IMR-90 (cell line): ENCODE measurements at regions not wholly inside any gene's neighbourhood (a gene's known extent, or its start where the extent isn't known, plus 50 kb on each side); places are given as distances from the start of the nearest gene placed in this dataset.

ENCODE experiments used
- ATAC-seq: fragments of 200-7000 bp; cut with Tn5 transposase; 2 replicates; pipeline ENCODE4 v1.9.1; 2020; ENCODE audit warnings: low read depth, mild to moderate bottlenecking, moderate library complexity
- BruUV-seq: library from RNA; stranded (reverse); fragments of 400-500 nt; replicated peaks from 2 replicates; lab custom pipeline; 2021; lab: Mats Ljungman, UMichigan
- CTCF ChIA-PET: fragments of 300-600 bp; formaldehyde crosslinking; extraction: SDS; loops from one replicate; lab custom pipeline; 2021; ENCODE audit warnings: antibody characterized with exemption; lab: Yijun Ruan, JAX
- POLR2A ChIA-PET: fragments of 300-600 bp; sonication (Branson Sonifier 250); formaldehyde crosslinking; loops from one replicate; lab custom pipeline; 2022; ENCODE audit warnings: antibody characterized with exemption; ENCODE audit not compliant: unreplicated experiment; lab: Charles Lee
- DNase-seq: peaks from one replicate; pipeline ENCODE4 v3.0.0; 2013
- H2AFZ ChIP-seq: replicated peaks from 2 replicates; pipeline ENCODE3; 2013; ENCODE audit warnings: low read length, mild to moderate bottlenecking; ENCODE audit not compliant: poor library complexity
- H2AK5ac ChIP-seq: 2 replicates; pipeline ENCODE4 v1.6.1; 2013; ENCODE audit warnings: low read depth, low read length, inconsistent platforms
- H2AK9ac ChIP-seq: replicated peaks from 2 replicates; pipeline ENCODE3; 2013; ENCODE audit warnings: mild to moderate bottlenecking, low read depth, low read length, moderate library complexity; ENCODE audit not compliant: poor library complexity
- H2BK120ac ChIP-seq: 2 replicates; pipeline ENCODE4 v1.6.1; 2013; ENCODE audit warnings: low read depth, low read length, inconsistent platforms
- H2BK15ac ChIP-seq: 3 replicates; pipeline ENCODE4 v1.6.1; 2013; ENCODE audit warnings: low read depth, low read length, inconsistent platforms
- H2BK20ac ChIP-seq: 2 replicates; pipeline ENCODE4 v1.6.1; 2013; ENCODE audit warnings: low read depth, mild to moderate bottlenecking, inconsistent platforms, low read length, moderate library complexity
- H2BK5ac ChIP-seq: 2 replicates; pipeline ENCODE4 v1.6.1; 2013; ENCODE audit warnings: mild to moderate bottlenecking, low read depth, low read length, inconsistent platforms; ENCODE audit not compliant: poor library complexity, severe bottlenecking
- H3K14ac ChIP-seq: replicated peaks from 2 replicates; pipeline ENCODE4 v1.6.1; 2013; ENCODE audit warnings: low read depth, low read length, inconsistent platforms
- H3K18ac ChIP-seq: 2 replicates; pipeline ENCODE4 v1.6.1; 2013; ENCODE audit warnings: low read depth, low read length, control low read depth
- H3K23ac ChIP-seq: 2 replicates; pipeline ENCODE4 v1.6.1; 2013; ENCODE audit warnings: low read depth, low read length, inconsistent platforms
- H3K27ac ChIP-seq: 2 replicates; pipeline ENCODE4 v1.5.1; 2013; ENCODE audit warnings: mild to moderate bottlenecking, control low read depth, low read length; ENCODE audit not compliant: insufficient read depth
- H3K27me3 ChIP-seq: 2 replicates; pipeline ENCODE4 v1.6.1; 2013; ENCODE audit warnings: low read length; ENCODE audit not compliant: control insufficient read depth, insufficient read depth
- H3K36me3 ChIP-seq: 2 replicates; pipeline ENCODE4 v1.6.1; 2013; ENCODE audit warnings: low read length, mixed read lengths; ENCODE audit not compliant: control insufficient read depth, insufficient read depth
- H3K4ac ChIP-seq: 2 replicates; pipeline ENCODE4 v1.6.1; 2013; ENCODE audit warnings: low read depth, low read length, inconsistent platforms
- H3K4me1 ChIP-seq: 2 replicates; pipeline ENCODE4 v1.6.1; 2013; ENCODE audit warnings: low read length, mixed read lengths; ENCODE audit not compliant: control insufficient read depth, insufficient read depth
- H3K4me2 ChIP-seq: 2 replicates; pipeline ENCODE4 v1.6.1; 2013; ENCODE audit warnings: low read depth, mild to moderate bottlenecking, control low read depth, low read length, moderate library complexity
- H3K4me3 ChIP-seq: 2 replicates; pipeline ENCODE4 v1.5.1; 2013; ENCODE audit warnings: low read depth, mild to moderate bottlenecking, control low read depth, low read length, moderate library complexity; ENCODE audit not compliant: insufficient read depth
- H3K56ac ChIP-seq: 2 replicates; pipeline ENCODE4 v1.6.1; 2013; ENCODE audit warnings: low read length, inconsistent platforms; ENCODE audit not compliant: insufficient read depth; ENCODE audit errors: extremely low read depth
- H3K79me1 ChIP-seq, 2 experiments: 2 replicates each; pipeline ENCODE4 v1.6.1; 2013; ENCODE audit warnings: low read length in 2 of 2, inconsistent platforms in 1 of 2, low read depth in 1 of 2
- H3K9ac ChIP-seq: 2 replicates; pipeline ENCODE4 v1.6.1; 2013; ENCODE audit warnings: low read depth, low read length, control low read depth
- H3K9me1 ChIP-seq: 2 replicates; pipeline ENCODE4 v1.6.1; 2013; ENCODE audit warnings: low read length, inconsistent platforms; ENCODE audit not compliant: insufficient read depth
- H3K9me3 ChIP-seq: 2 replicates; pipeline ENCODE4 v1.6.1; 2013; ENCODE audit warnings: low read length; ENCODE audit not compliant: control insufficient read depth, insufficient read depth
- H4K20me1 ChIP-seq: 2 replicates; pipeline ENCODE4 v1.6.1; 2013; ENCODE audit warnings: low read length, inconsistent platforms; ENCODE audit not compliant: insufficient read depth
- H4K5ac ChIP-seq: 2 replicates; pipeline ENCODE4 v1.6.1; 2013; ENCODE audit warnings: mild to moderate bottlenecking, low read depth, low read length, control low read depth
- H4K8ac ChIP-seq, 2 experiments: 2 replicates each; pipeline ENCODE4 v1.6.1; 2013; ENCODE audit warnings: low read depth in 2 of 2, low read length in 2 of 2, control low read depth in 1 of 2, inconsistent platforms in 1 of 2
- H4K91ac ChIP-seq: 2 replicates; pipeline ENCODE4 v1.6.1; 2013; ENCODE audit warnings: low read depth, low read length, inconsistent platforms; ENCODE audit not compliant: insufficient read depth
- BHLHE40 ChIP-seq: fragments of 150-350 bp; IDR thresholded peaks from 2 replicates; pipeline ENCODE4 v1.6.1; 2016; ENCODE audit warnings: mild to moderate bottlenecking, low read depth, low read length
- CEBPB ChIP-seq: IDR thresholded peaks from 2 replicates; pipeline ENCODE4 v1.6.1; 2012; ENCODE audit warnings: low read depth, low read length, improper control_type of control experiment
- CHD1 ChIP-seq: IDR thresholded peaks from 2 replicates; pipeline ENCODE4 v1.6.1; 2012; ENCODE audit warnings: low read depth, low read length, improper control_type of control experiment
- CTCF ChIP-seq: conservative IDR thresholded peaks from 2 replicates; pipeline ENCODE4 v1.5.1; 2012; ENCODE audit warnings: mild to moderate bottlenecking, low read depth, low read length, improper control_type of control experiment
- FOS ChIP-seq: fragments of 150-350 bp; IDR thresholded peaks from 2 replicates; pipeline ENCODE4 v1.6.1; 2016; ENCODE audit warnings: low read depth, low read length
- MAFK ChIP-seq: IDR thresholded peaks from 2 replicates; pipeline ENCODE4 v1.6.1; 2012; ENCODE audit warnings: low read depth, low read length, improper control_type of control experiment
- MAZ ChIP-seq: IDR thresholded peaks from 2 replicates; pipeline ENCODE4 v1.6.1; 2012; ENCODE audit warnings: low read depth, mild to moderate bottlenecking, low read length, improper control_type of control experiment, moderate library complexity, borderline replicate concordance
- NFE2L2 ChIP-seq: fragments of 150-350 bp; IDR thresholded peaks from 2 replicates; pipeline ENCODE4 v1.6.1; 2016; ENCODE audit warnings: low read depth, mild to moderate bottlenecking, low read length
- POLR2A ChIP-seq: IDR thresholded peaks from 2 replicates; pipeline ENCODE4 v1.6.1; 2012; ENCODE audit warnings: mild to moderate bottlenecking, low read depth, low read length
- RAD21 ChIP-seq: IDR thresholded peaks from 2 replicates; pipeline ENCODE4 v1.6.1; 2012; ENCODE audit warnings: low read length, improper control_type of control experiment
- RCOR1 ChIP-seq: IDR thresholded peaks from 2 replicates; pipeline ENCODE4 v1.6.1; 2012; ENCODE audit warnings: mild to moderate bottlenecking, low read length, improper control_type of control experiment; ENCODE audit not compliant: insufficient replicate concordance
- RFX5 ChIP-seq: IDR thresholded peaks from 2 replicates; pipeline ENCODE4 v1.8.0; 2012; ENCODE audit warnings: low read depth, mild to moderate bottlenecking, low read length, moderate library complexity
- SMC3 ChIP-seq: fragments of 150-350 bp; IDR thresholded peaks from 2 replicates; pipeline ENCODE4 v1.6.1; 2016; ENCODE audit warnings: low read depth, mild to moderate bottlenecking, antibody characterized with exemption, low read length, moderate library complexity
- USF2 ChIP-seq: fragments of 150-350 bp; IDR thresholded peaks from 2 replicates; pipeline ENCODE4 v1.6.1; 2017; ENCODE audit warnings: mild to moderate bottlenecking, antibody characterized with exemption, low read length, low read depth
- WGBS, 2 experiments: methylation state at CpG; one replicate each; pipeline versions ENCODE4 v1.1.5 to v1.1.7; 2013; ENCODE audit warnings: missing lambda C conversion rate in 2 of 2; ENCODE audit not compliant: insufficient read length in 1 of 2; ENCODE audit errors: extremely low coverage in 2 of 2; 5-methylcytosine and 5-hydroxymethylcytosine counted together
- dilution Hi-C: fragments of 300-500 bp; cut with HindIII; formaldehyde crosslinking; loops from one replicate; pipeline ENCODE4 v1.14.3; 2018; ENCODE audit warnings: low sequenced_read_pairs; ENCODE audit not compliant: unreplicated experiment
- in situ Hi-C: fragments of 300-500 bp; cut with MboI; formaldehyde crosslinking; loops from 3 replicates; pipeline ENCODE4 v1.14.3; 2019; ENCODE audit warnings: low sequenced_read_pairs, inconsistent platforms, mixed read lengths
- intact Hi-C: fragments of 100-400 bp; cut with micrococcal nuclease; formaldehyde crosslinking; loops from 2 replicates; pipeline ENCODE4 v1.10.0; 2022

- no peak overlapping the region for H3K14ac ChIP-seq
- H2BK20ac ChIP-seq = no peak overlapping the region
- peak; percentile 40 for ATAC-seq
- no peaks in the 10 kb centered on the region; the same call in 1 of the 2 replicates for H3K4me1 ChIP-seq
- no CpG with 5 or more reads among the region's 2 CpGs for WGBS, 2 experiments
- dilution Hi-C loops (no loop called here), intact Hi-C loops (no loop called here), in situ Hi-C loops (no loop called here)
- H3K9me3 ChIP-seq = no peaks in the 10 kb centered on the region
- BruUV-seq = no TSS peak
- H4K5ac ChIP-seq = no peak overlapping the region
- no peaks in the 10 kb centered on the region for H3K79me1 ChIP-seq
- no peak overlapping the region for H3K9ac ChIP-seq
- H3K27me3 ChIP-seq = no peaks in the 10 kb centered on the region
- H2AFZ ChIP-seq = no peak overlapping the region
- no peak overlapping the region; the same call in 2 of the 3 replicates for H2BK15ac ChIP-seq
- TF ChIP-seq CTCF (no peak), SMC3 (no peak), MAFK (no peak), POLR2A (no peak), NFE2L2 (no peak), BHLHE40 (no peak), USF2 (no peak), CHD1 (no peak), RFX5 (no peak), MAZ (no peak), RAD21 (no peak), CEBPB (no peak), RCOR1 (no peak), FOS (no peak)
- peak; percentile 59 for DNase-seq
- no peaks in the 10 kb centered on the region for H4K20me1 ChIP-seq
- H3K36me3 ChIP-seq = no peaks in the 10 kb centered on the region
- peak overlapping the region; percentile 28; the same call in 1 of the 2 replicates for H3K18ac ChIP-seq
- H3K27ac ChIP-seq = no peak overlapping the region
- no peak overlapping the region for H3K4me2 ChIP-seq
- ChIA-PET CTCF (no interaction called here), POLR2A (no interaction called here)
- no peak overlapping the region for H3K4me3 ChIP-seq
- H2AK9ac ChIP-seq = no peak overlapping the region
- no peak overlapping the region for H3K23ac ChIP-seq
- H2AK5ac ChIP-seq = no peak overlapping the region
- no peak overlapping the region for H3K56ac ChIP-seq
- H3K4ac ChIP-seq = no peak overlapping the region
- H4K8ac ChIP-seq = no peak overlapping the region; a peak in 1 of 4 replicates
- no peak overlapping the region; the same call in 1 of the 2 replicates for H2BK120ac ChIP-seq
- H3K9me1 ChIP-seq = no peaks in the 10 kb centered on the region
- no peak overlapping the region for H4K91ac ChIP-seq
- H2BK5ac ChIP-seq = no peak overlapping the region
These were observed 851.4 kb upstream of the CITED2 start for GRCh38 chr6:140225701-140226436.
